Ovary (tissue), 7 donors: ENCODE measurements at regions not wholly inside any gene's neighbourhood (a gene's known extent, or its start where the extent isn't known, plus 50 kb on each side); places are given as distances from the start of the nearest gene placed in this dataset.

ENCODE experiments used
- DNase-seq, 5 donors: peaks; one replicate each; pipeline ENCODE4 v3.0.0-alpha.2; 2019 to 2020
- H3K27ac ChIP-seq, 2 donors: fragments of 200-600 bp; one replicate each; pipeline versions ENCODE4 v1.5.1 to v1.8.0; 2019 to 2022
- H3K27me3 ChIP-seq: fragments of 200-600 bp; one replicate; pipeline ENCODE4 v1.8.0; 2022
- H3K36me3 ChIP-seq: fragments of 200-600 bp; sonication (generic); one replicate; pipeline ENCODE4 v1.5.1; 2019
- H3K4me1 ChIP-seq: one replicate; pipeline ENCODE4 v1.8.1; 2013; ENCODE audit warnings: mild to moderate bottlenecking, moderate library complexity; ENCODE audit not compliant: insufficient read depth
- H3K4me3 ChIP-seq: fragments of 200-600 bp; sonication (generic); one replicate; pipeline ENCODE4 v1.5.1; 2017
- H3K9me3 ChIP-seq, 2 donors: fragments of 200-600 bp in 1 of 2; sonication (generic) in 1 of 2; one replicate each; pipeline versions ENCODE4 v1.5.1 to v1.8.1; 2013 to 2019; ENCODE audit warnings: mild to moderate bottlenecking in 1 of 2, moderate library complexity in 1 of 2
- EP300 ChIP-seq: sonication (generic); formaldehyde crosslinking; IDR thresholded peaks from one replicate; pipeline ENCODE4 v1.6.1; 2017; ENCODE audit warnings: antibody characterized with exemption
- POLR2A ChIP-seq: fragments of 450-650 bp; IDR thresholded peaks from one replicate; pipeline ENCODE4 v1.6.1; 2017; ENCODE audit warnings: antibody characterized with exemption, mild to moderate bottlenecking, moderate library complexity
- WGBS, 3 donors: extraction: QIAGEN DNeasy Blood & Tissue Kit in 1 of 3; methylation state at CpG; one replicate each; pipeline versions ENCODE4 v1.1.5 to v1.1.7; 2013 to 2017; 5-methylcytosine and 5-hydroxymethylcytosine counted together
- intact Hi-C, 4 donors: fragments of 100-400 bp; cut with DNase I; formaldehyde crosslinking; loops; one replicate each; pipeline versions ENCODE4 v1.11.0 to v1.15.1; 2022 to 2023
- TF ChIP-seq, protein P1 (sequence below), 3 donors: fragments of 450-650 bp in 2 of 3; fragments of 200-600 bp in 1 of 3; IDR thresholded peaks; one replicate each; pipeline versions ENCODE4 v1.5.1 to v1.8.0; 2016 to 2022; ENCODE audit warnings: antibody characterized with exemption in 3 of 3, mild to moderate bottlenecking in 1 of 3
- donor health status: DM: no; HTN: no; CAD: no; lungs with moderate emphysema.
- donor health status: DM: no; HTN: no; CAD: no.
- donor health status: Bipolar disorder and iron deficiency.
- donor health status: DM: no; HTN: no; CAD: no.
- donor health status: DM: yes; HTN: yes; CAD: no.

DNA sequence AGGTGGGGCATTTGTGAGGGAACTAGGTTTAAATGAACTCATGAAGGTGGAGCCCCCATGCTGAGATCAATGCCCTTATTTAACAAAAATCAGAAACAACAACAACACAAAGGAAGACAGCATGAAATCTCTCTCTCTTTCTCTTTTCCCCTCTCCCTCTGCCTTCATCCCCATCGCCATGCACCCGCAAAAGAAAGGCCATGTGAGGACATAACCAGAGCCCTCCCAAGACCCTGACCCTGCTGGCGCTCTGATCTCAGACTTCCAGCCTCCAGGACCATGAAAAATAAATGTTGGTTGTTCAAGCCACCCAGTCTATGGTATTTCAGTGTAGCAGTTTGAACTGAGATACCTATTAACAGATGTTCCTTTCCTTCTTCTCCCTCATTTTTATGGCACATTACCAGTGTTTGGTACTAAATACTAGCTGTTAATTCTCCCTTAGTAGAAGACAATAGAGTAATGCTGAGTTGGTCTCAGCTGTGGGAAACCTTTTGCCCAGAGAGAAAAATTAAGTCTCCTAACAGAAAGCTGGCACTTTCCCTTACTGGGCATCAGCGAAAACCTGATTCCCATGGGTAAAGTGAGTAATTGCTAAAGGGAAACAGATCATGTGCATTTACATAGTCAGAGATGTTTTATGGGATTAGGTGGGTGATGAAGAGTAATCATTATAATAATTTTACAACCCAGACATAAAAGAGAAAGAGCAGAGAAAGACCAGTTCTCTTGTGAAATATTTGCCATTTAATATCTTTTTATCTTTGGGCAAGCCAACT is 264.0 kb upstream of the PLEKHG7 start:
- no peaks in the 10 kb centered on the region for H3K27me3 ChIP-seq
- intact Hi-C loops = no loop called here
- DNase-seq = no peak
- H3K27ac ChIP-seq = no peak overlapping the region
- no peaks in the 10 kb centered on the region for H3K36me3 ChIP-seq
- H3K4me3 ChIP-seq = no peak overlapping the region
- peaks cover 4% of the 10 kb centered on the region for H3K4me1 ChIP-seq
- H3K9me3 ChIP-seq = no peaks in the 10 kb centered on the region
- TF ChIP-seq, protein P1, sequence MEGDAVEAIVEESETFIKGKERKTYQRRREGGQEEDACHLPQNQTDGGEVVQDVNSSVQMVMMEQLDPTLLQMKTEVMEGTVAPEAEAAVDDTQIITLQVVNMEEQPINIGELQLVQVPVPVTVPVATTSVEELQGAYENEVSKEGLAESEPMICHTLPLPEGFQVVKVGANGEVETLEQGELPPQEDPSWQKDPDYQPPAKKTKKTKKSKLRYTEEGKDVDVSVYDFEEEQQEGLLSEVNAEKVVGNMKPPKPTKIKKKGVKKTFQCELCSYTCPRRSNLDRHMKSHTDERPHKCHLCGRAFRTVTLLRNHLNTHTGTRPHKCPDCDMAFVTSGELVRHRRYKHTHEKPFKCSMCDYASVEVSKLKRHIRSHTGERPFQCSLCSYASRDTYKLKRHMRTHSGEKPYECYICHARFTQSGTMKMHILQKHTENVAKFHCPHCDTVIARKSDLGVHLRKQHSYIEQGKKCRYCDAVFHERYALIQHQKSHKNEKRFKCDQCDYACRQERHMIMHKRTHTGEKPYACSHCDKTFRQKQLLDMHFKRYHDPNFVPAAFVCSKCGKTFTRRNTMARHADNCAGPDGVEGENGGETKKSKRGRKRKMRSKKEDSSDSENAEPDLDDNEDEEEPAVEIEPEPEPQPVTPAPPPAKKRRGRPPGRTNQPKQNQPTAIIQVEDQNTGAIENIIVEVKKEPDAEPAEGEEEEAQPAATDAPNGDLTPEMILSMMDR (IDR thresholded peaks at IDR 0.05) = no peak
- TF ChIP-seq EP300 (no peak), POLR2A (no peak)
- WGBS, 3 donors = 79 to 91% (median 89%) methylated on average over 4 of the region's 4 CpGs

DNA sequence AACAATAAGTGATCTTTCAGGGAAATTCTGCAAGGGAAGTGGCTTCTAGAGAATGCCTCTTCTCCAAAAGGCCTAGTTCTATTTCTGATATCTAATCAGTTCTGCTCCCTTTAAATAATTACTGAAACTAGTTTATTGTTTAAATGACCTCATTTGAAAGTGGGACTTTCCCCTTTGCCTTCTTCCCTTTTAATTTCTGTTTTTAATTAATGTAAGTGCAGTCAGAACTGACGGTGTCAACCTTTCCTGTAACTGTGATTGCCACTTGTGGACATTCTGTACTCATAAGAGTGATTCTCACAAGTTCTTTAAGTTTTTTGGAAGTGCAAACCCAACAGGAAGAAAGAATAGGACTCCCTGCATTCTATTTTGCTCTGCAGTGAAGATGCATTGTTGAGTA is 265.3 kb upstream of the PLEKHG7 start:
- Histone ChIP-seq H3K4me1 (peaks cover 4% of the 10 kb centered on the region), H3K4me3 (no peak overlapping the region), H3K9me3 (no peaks in the 10 kb centered on the region), H3K27ac (no peak overlapping the region), H3K27me3 (no peaks in the 10 kb centered on the region), H3K36me3 (no peaks in the 10 kb centered on the region)
- DNase-seq = no peak
- intact Hi-C loops = no loop called here
- TF ChIP-seq, protein P1 (IDR thresholded peaks at IDR 0.05) = no peak
- TF ChIP-seq EP300 (no peak), POLR2A (no peak)
- 69 to 84% (median 79%) methylated on average over 1 of the region's 1 CpG for WGBS, 3 donors

DNA sequence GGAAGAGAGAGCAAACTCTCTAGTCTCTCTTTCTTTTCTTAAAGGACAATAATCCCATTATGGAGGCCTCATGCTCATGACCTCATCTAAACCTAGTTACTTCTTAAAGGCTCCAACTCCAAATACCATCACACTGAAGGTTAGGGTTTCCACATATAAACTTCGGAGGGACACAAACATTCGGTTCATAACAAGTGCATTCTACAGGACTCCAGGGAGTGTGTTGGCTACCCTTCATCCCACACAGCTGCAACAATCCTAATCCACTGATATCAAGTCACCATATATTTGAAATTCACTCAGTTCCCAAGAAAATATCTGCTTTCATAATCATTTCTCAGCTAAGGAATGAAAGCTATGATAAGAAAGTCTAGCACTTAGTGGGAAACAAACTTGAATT is 265.9 kb upstream of the PLEKHG7 start:
- WGBS, 3 donors = 50 to 66% (median 66%) methylated on average over 2 of the region's 2 CpGs
- no peak for TF ChIP-seq POLR2A
- no peak for TF ChIP-seq EP300
- TF ChIP-seq, protein P1 (IDR thresholded peaks at IDR 0.05) = no peak
- Histone ChIP-seq H3K27me3 (no peaks in the 10 kb centered on the region), H3K4me1 (peaks cover 4% of the 10 kb centered on the region), H3K27ac (no peak overlapping the region), H3K36me3 (no peaks in the 10 kb centered on the region), H3K4me3 (no peak overlapping the region), H3K9me3 (no peaks in the 10 kb centered on the region)
- DNase-seq = no peak
- intact Hi-C loops = no loop called here

DNA sequence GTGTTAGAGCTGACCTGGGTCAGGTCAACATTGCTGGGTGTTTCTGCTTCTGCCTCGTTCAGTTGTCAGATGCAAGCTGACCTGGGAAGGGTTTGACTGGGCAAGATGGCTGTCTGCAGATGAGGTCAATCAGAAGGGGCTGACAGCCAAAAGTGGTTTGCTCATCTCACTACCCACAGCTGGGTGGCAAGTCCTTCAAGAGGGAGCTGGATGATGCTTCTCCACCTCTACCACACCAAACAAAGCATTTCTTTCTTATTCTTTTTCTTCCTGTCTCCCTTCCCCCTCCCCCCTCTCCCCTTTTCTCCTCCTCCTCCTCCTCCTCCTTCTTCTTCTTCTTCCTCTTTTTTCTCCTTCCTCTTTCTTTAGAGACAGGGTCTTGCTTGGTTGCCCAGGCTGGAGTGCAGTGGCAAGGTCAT is 268.2 kb upstream of the PLEKHG7 start:
- Histone ChIP-seq H3K4me3 (no peak overlapping the region), H3K27ac (no peak overlapping the region), H3K9me3 (no peaks in the 10 kb centered on the region), H3K36me3 (no peaks in the 10 kb centered on the region), H3K27me3 (no peaks in the 10 kb centered on the region), H3K4me1 (peaks cover 2% of the 10 kb centered on the region)
- TF ChIP-seq POLR2A = no peak
- TF ChIP-seq EP300 = no peak
- TF ChIP-seq, protein P1 (IDR thresholded peaks at IDR 0.05) = no peak
- no peak for DNase-seq
- 56 to 78% (median 70%) methylated on average over 1 of the region's 1 CpG for WGBS, 3 donors
- intact Hi-C loops = no loop called here
